Activated effector memory CD4-positive, alpha-beta T cell treated with anti-CD3 and anti-CD28 coated beads, Interleukin-2, amount 50 U/mL, for 16 hours (primary cell): ENCODE measurements at regions not wholly inside any gene's neighbourhood (a gene's known extent, or its start where the extent isn't known, plus 50 kb on each side); places are given as distances from the start of the nearest gene placed in this dataset.

Experiments used
- DNase-seq: peaks from one replicate; pipeline ENCODE4 v3.0.0-alpha.2; 2020

GRCh38 chr17:54841656-54842055, 59.0 kb upstream of the TOM1L1 start:
- DNase-seq, result no peak

DNA sequence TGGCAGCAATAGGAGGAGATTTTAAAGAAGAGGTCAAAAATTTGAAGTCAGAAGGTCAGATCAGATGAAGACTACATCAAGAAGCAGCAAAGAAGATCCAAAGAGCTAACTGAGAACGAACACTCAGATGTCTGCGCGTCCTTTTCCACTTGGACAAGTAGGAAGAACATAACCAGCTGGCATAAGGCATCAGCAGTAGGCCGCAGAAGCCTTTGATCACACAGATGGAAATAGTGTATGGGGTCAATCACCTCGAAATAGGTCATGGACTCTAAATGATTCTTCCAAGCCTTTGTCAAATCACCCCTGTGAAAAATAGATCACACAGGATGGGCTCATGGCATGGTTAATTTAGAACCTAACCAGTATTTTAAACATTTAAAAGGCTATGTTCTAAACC, 56.4 kb upstream of the TOM1L1 start:
- DNase-seq, result no peak

DNA sequence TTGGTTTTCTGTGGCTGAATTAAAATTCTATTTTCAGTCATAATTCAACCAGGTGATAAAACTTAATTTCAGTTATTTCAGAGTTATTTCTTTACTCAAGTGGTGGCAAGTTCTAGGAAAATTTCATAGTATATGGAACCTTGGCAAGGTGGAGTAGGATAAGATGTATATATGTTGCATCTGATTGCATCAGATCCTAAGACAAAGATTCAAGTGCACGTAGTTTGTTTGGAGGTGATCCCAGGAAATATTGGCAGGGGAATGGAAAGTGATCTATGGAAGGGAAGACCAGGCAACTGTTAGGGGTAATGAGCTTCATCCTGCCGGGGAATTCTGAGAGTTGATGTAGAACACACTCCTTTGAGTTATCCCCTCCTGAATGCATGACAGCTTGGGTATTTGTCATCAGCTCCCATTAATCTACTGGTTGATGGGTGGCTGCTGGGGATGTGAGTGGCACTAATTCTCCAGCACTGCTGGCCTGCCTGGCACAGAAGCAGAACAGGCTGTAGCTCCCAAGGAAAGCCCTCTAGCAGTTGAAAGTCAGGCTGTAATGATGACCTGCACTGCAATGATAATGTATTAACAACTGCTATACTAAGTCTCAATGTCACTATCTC, 52.2 kb upstream of the TOM1L1 start:
- DNase-seq, result no peak

- DNase-seq, result no peak
Observed at GRCh38 chr17:54849660-54850059, 51.0 kb upstream of the TOM1L1 start.
